C4-2B (cell line): ENCODE measurements at regions not wholly inside any gene's neighbourhood (a gene's known extent, or its start where the extent isn't known, plus 50 kb on each side); places are given as distances from the start of the nearest gene placed in this dataset.
"Not testable (repeated sequence)": the region's sequence is repeated elsewhere in the genome, so short reads cannot be mapped to it uniquely, and the experiment has no call there.

ENCODE experiments used
- H3K27ac ChIP-seq: fragments of 450-650 bp; 2 replicates; pipeline ENCODE4 v1.5.1; 2017
- CTCF ChIP-seq: fragments of 450-650 bp; conservative IDR thresholded peaks from 2 replicates; pipeline ENCODE4 v1.5.1; 2017; ENCODE audit warnings: mild to moderate bottlenecking
- ZFX ChIP-seq: fragments of 450-650 bp; IDR thresholded peaks from 2 replicates; pipeline ENCODE4 v1.6.1; 2017

GRCh38 chr5:62083661-62084060 is 222.3 kb upstream of the KIF2A start:
- no peak for TF ChIP-seq ZFX
- TF ChIP-seq CTCF, result no peak
- no peak overlapping the region for H3K27ac ChIP-seq

- no peak overlapping the region for H3K27ac ChIP-seq
- TF ChIP-seq CTCF, result no peak
These were observed 221.6 kb upstream of the KIF2A start for GRCh38 chr5:62084391-62084790.

GRCh38 chr5:62090953-62091352 is 215.1 kb upstream of the KIF2A start:
- TF ChIP-seq ZFX, result no peak
- TF ChIP-seq CTCF, result no peak
- H3K27ac ChIP-seq, result no peak overlapping the region

GRCh38 chr5:62093411-62093810 is 212.6 kb upstream of the KIF2A start:
- no peak for TF ChIP-seq CTCF
- H3K27ac ChIP-seq, result no peak overlapping the region

- no peak overlapping the region for H3K27ac ChIP-seq
- TF ChIP-seq CTCF (no peak), ZFX (no peak)
These were observed 212.0 kb upstream of the KIF2A start for GRCh38 chr5:62093976-62094375.

GRCh38 chr5:62097361-62097760 is 208.6 kb upstream of the KIF2A start:
- H3K27ac ChIP-seq, result no peak overlapping the region
- TF ChIP-seq CTCF, result no peak
- no peak for TF ChIP-seq ZFX

- no peak for TF ChIP-seq ZFX
- no peak for TF ChIP-seq CTCF
These were observed 205.8 kb upstream of the KIF2A start for GRCh38 chr5:62100201-62100600.

GRCh38 chr5:62103863-62104262 is 202.1 kb upstream of the KIF2A start:
- H3K27ac ChIP-seq, result not testable (repeated sequence)

More at GRCh38 chr5:62100201-62100600, 205.8 kb upstream of the KIF2A start:
- no peak overlapping the region for H3K27ac ChIP-seq
